ENCODE measurements at regions not wholly inside any gene's neighbourhood (a gene's known extent, or its start where the extent isn't known, plus 50 kb on each side); places are given as distances from the start of the nearest gene placed in this dataset.
"Not testable (repeated sequence)": the region's sequence is repeated elsewhere in the genome, so short reads cannot be mapped to it uniquely, and the experiment has no call there.

- no peak overlapping the region for H3K27ac ChIP-seq
- H3K4me3 ChIP-seq: no peak overlapping the region
- H3K4me1 ChIP-seq: no peaks in the 10 kb centered on the region
- intact Hi-C loops (cut with DNase I; ENCODE audit: low total_unique reads): no loop called here
- TF ChIP-seq CTCF (IDR thresholded peaks at IDR 0.05) (no peak), POLR2A (IDR thresholded peaks at IDR 0.05) (no peak), POLR2AphosphoS5 (IDR thresholded peaks at IDR 0.05) (no peak)
- no peaks in the 10 kb centered on the region for H3K36me3 ChIP-seq
- no peaks in the 10 kb centered on the region for H3K9me3 ChIP-seq
- no peaks in the 10 kb centered on the region for H3K27me3 ChIP-seq
- no peak for DNase-seq (ENCODE audit: low spot score in 2 of 2)
Measured at GRCh38 chr13:109998684-109999533, 212.5 kb upstream of the IRS2 start.

- no peaks in the 10 kb centered on the region for H3K27me3 ChIP-seq
- no peaks in the 10 kb centered on the region for H3K36me3 ChIP-seq
- H3K4me1 ChIP-seq: no peaks in the 10 kb centered on the region
- DNase-seq (ENCODE audit: low spot score in 2 of 2): no peak
- H3K27ac ChIP-seq: no peak overlapping the region
- H3K9me3 ChIP-seq: no peaks in the 10 kb centered on the region
- intact Hi-C loops (cut with DNase I; ENCODE audit: low total_unique reads): no loop called here
- TF ChIP-seq POLR2A (IDR thresholded peaks at IDR 0.05): no peak
- TF ChIP-seq CTCF (IDR thresholded peaks at IDR 0.05): no peak
- TF ChIP-seq POLR2AphosphoS5 (IDR thresholded peaks at IDR 0.05): no peak
- H3K4me3 ChIP-seq: no peak overlapping the region
Measured at GRCh38 chr13:109998037-109998436, 211.7 kb upstream of the IRS2 start.

- H3K9me3 ChIP-seq; H3K27ac ChIP-seq; intact Hi-C loops (cut with DNase I; ENCODE audit: low total_unique reads); DNase-seq (ENCODE audit: low spot score in 2 of 2); H3K4me3 ChIP-seq; H3K27me3 ChIP-seq; H3K4me1 ChIP-seq; H3K36me3 ChIP-seq: not testable (repeated sequence)
Measured at GRCh38 chr13:109997056-109997595, 210.7 kb upstream of the IRS2 start.

- intact Hi-C loops (cut with DNase I; ENCODE audit: low total_unique reads): no loop called here
- H3K27me3 ChIP-seq: no peaks in the 10 kb centered on the region
- TF ChIP-seq POLR2A (IDR thresholded peaks at IDR 0.05): no peak
- TF ChIP-seq CTCF (IDR thresholded peaks at IDR 0.05): no peak
- no peak for TF ChIP-seq POLR2AphosphoS5 (IDR thresholded peaks at IDR 0.05)
- no peaks in the 10 kb centered on the region for H3K36me3 ChIP-seq
- H3K4me1 ChIP-seq: no peaks in the 10 kb centered on the region
- DNase-seq (ENCODE audit: low spot score in 2 of 2): no peak
- H3K27ac ChIP-seq: no peak overlapping the region
- no peak overlapping the region for H3K4me3 ChIP-seq
- no peaks in the 10 kb centered on the region for H3K9me3 ChIP-seq
Measured at GRCh38 chr13:109996404-109996960, 210.1 kb upstream of the IRS2 start.

GRCh38 chr13:109995578-109995977, 209.2 kb upstream of the IRS2 start:
- H3K4me1 ChIP-seq: no peaks in the 10 kb centered on the region

More at GRCh38 chr13:109995578-109995977, 209.2 kb upstream of the IRS2 start:
- Histone ChIP-seq H3K36me3 (no peaks in the 10 kb centered on the region), H3K9me3 (no peaks in the 10 kb centered on the region), H3K27ac (no peak overlapping the region), H3K27me3 (no peaks in the 10 kb centered on the region), H3K4me3 (no peak overlapping the region)
- intact Hi-C loops (cut with DNase I; ENCODE audit: low total_unique reads): no loop called here
- DNase-seq (ENCODE audit: low spot score in 2 of 2): no peak
- TF ChIP-seq POLR2AphosphoS5 (IDR thresholded peaks at IDR 0.05): no peak
- no peak for TF ChIP-seq CTCF (IDR thresholded peaks at IDR 0.05)
- TF ChIP-seq POLR2A (IDR thresholded peaks at IDR 0.05): no peak
